Fibroblast of pulmonary artery (primary cell): ENCODE measurements at regions not wholly inside any gene's neighbourhood (a gene's known extent, or its start where the extent isn't known, plus 50 kb on each side); places are given as distances from the start of the nearest gene placed in this dataset.
A peak's percentile ranks its signal among the peaks of the same experiment; 100 is the strongest.

Experiments used
- DNase-seq: peaks from one replicate; pipeline ENCODE4 v3.0.0-alpha.2; 2010; ENCODE audit warnings: low read depth
- H3K4me3 ChIP-seq: replicated peaks from 2 replicates; pipeline ENCODE4 v1.5.1; 2011; ENCODE audit warnings: low read depth, mild to moderate bottlenecking, control low read depth, low read length, moderate library complexity
- CTCF ChIP-seq: IDR thresholded peaks from 2 replicates; pipeline ENCODE4 v1.5.1; 2011; ENCODE audit warnings: mild to moderate bottlenecking, control low read depth, low read length, inconsistent platforms; ENCODE audit errors: missing control alignments

GRCh38 chr7:17083392-17084165 lies 201.8 kb upstream of the AGR3 start:
- DNase-seq = no peak
- H3K4me3 ChIP-seq = no peak overlapping the region

GRCh38 chr7:17084166-17084475 lies 202.3 kb upstream of the AGR3 start:
- DNase-seq = peak; percentile 42
- TF ChIP-seq CTCF = no peak
- H3K4me3 ChIP-seq = no peak overlapping the region

More at GRCh38 chr7:17083392-17084165, 201.8 kb upstream of the AGR3 start:
- no peak for TF ChIP-seq CTCF

GRCh38 chr7:17085186-17085585 lies 203.4 kb upstream of the AGR3 start:
- DNase-seq = no peak
- H3K4me3 ChIP-seq = no peak overlapping the region
- TF ChIP-seq CTCF = no peak

- no peak for DNase-seq
- no peak for TF ChIP-seq CTCF
- H3K4me3 ChIP-seq = no peak overlapping the region
These were observed 204.6 kb upstream of the AGR3 start for GRCh38 chr7:17086403-17086802.

- no peak overlapping the region for H3K4me3 ChIP-seq
- TF ChIP-seq CTCF = no peak
- peak; percentile 58 for DNase-seq
These were observed 207.7 kb upstream of the AHR start for GRCh38 chr7:17090751-17091150.

GRCh38 chr7:17093461-17093860 lies 205.0 kb upstream of the AHR start:
- no peak overlapping the region for H3K4me3 ChIP-seq
- no peak for TF ChIP-seq CTCF
- no peak for DNase-seq

- DNase-seq = peak; percentile 11
These were observed 203.4 kb upstream of the AHR start for GRCh38 chr7:17094963-17095574.

More at GRCh38 chr7:17094963-17095574, 203.4 kb upstream of the AHR start:
- H3K4me3 ChIP-seq = no peak overlapping the region
- TF ChIP-seq CTCF = no peak
